Endothelial cell (in vitro differentiated cells): ENCODE measurements at regions not wholly inside any gene's neighbourhood (a gene's known extent, or its start where the extent isn't known, plus 50 kb on each side); places are given as distances from the start of the nearest gene placed in this dataset.

Experiments used
- DNase-seq: peaks from one replicate; pipeline ENCODE4 v3.0.0; 2021; ENCODE audit warnings: low spot score
- H3K27ac Mint-ChIP-seq: one replicate; pipeline ENCODE4 v1.8.0; 2021; ENCODE audit warnings: mixed read lengths, inconsistent platforms; ENCODE audit not compliant: unreplicated experiment
- H3K27me3 Mint-ChIP-seq: one replicate; pipeline ENCODE4 v1.8.0; 2021; ENCODE audit warnings: mild to moderate bottlenecking, moderate library complexity, mixed read lengths, inconsistent platforms; ENCODE audit not compliant: unreplicated experiment
- H3K36me3 Mint-ChIP-seq: one replicate; pipeline ENCODE4 v1.8.0; 2021; ENCODE audit warnings: mild to moderate bottlenecking, low read depth, mixed read lengths, inconsistent platforms; ENCODE audit not compliant: unreplicated experiment
- H3K4me1 Mint-ChIP-seq: one replicate; pipeline ENCODE4 v1.8.0; 2021; ENCODE audit warnings: mild to moderate bottlenecking, mixed read lengths, inconsistent platforms; ENCODE audit not compliant: unreplicated experiment
- H3K4me3 Mint-ChIP-seq: one replicate; pipeline ENCODE4 v1.8.0; 2021; ENCODE audit warnings: mild to moderate bottlenecking, mixed read lengths, inconsistent platforms; ENCODE audit not compliant: unreplicated experiment
- H3K9me3 Mint-ChIP-seq: one replicate; pipeline ENCODE4 v1.8.0; 2021; ENCODE audit warnings: mixed read lengths, inconsistent platforms; ENCODE audit not compliant: unreplicated experiment
- CTCF ChIP-seq: fragments of 200-600 bp; sonication (generic); IDR thresholded peaks from one replicate; pipeline ENCODE4 v1.5.0; 2021; ENCODE audit warnings: antibody characterized with exemption; ENCODE audit not compliant: unreplicated experiment

GRCh38 chr10:131747251-131747650, 153.6 kb upstream of the PPP2R2D start:
- no peaks in the 10 kb centered on the region for H3K9me3 Mint-ChIP-seq
- H3K27me3 Mint-ChIP-seq = peaks cover 22% of the 10 kb centered on the region
- H3K36me3 Mint-ChIP-seq = no peaks in the 10 kb centered on the region
- H3K4me3 Mint-ChIP-seq = no peak overlapping the region
- no peak overlapping the region for H3K27ac Mint-ChIP-seq
- peaks cover 5% of the 10 kb centered on the region for H3K4me1 Mint-ChIP-seq
- TF ChIP-seq CTCF = no peak
- DNase-seq = no peak

DNA sequence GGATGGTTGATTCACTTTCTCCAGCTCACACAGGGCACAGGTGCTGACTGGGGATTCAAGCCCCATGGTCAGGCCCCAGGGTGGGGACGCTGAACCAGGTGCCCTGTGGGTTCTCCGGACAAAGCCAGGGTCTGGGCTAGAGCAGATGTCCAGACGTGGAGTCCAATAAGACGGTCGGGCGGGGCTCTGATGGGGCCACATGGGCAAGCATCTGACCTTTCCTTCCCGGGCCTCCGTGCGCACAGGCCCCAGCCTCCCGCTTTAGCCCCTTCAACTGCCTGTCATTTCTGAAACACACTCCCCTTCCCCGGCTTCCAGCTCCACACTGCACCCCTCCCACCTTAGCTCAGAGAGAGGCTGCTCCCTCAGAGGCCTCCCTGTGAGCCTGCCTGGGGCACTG, 153.0 kb upstream of the PPP2R2D start:
- no peak for TF ChIP-seq CTCF
- no peak overlapping the region for H3K4me3 Mint-ChIP-seq
- H3K4me1 Mint-ChIP-seq = peaks cover 5% of the 10 kb centered on the region
- no peaks in the 10 kb centered on the region for H3K9me3 Mint-ChIP-seq
- peaks cover 22% of the 10 kb centered on the region for H3K27me3 Mint-ChIP-seq
- no peaks in the 10 kb centered on the region for H3K36me3 Mint-ChIP-seq
- no peak for DNase-seq
- H3K27ac Mint-ChIP-seq = no peak overlapping the region

DNA sequence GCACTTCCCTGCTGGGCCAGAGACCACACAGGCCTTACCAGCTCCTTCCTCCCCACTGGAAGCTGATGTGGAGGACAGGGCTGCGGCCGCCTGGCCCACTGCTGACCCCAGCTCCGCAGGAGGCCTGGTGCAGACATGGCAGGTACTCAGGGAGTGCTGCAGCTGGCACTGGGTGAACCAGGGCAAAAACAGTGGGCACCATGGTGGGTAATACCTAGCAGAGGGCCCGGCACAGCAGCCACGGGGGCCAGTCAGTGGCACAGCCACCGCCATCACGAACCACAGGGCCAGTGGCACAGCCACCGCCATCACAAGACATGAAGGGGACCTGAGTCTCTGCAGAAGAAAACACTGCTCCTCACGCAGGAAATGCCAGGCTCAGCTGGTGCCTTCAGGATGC, 152.6 kb upstream of the PPP2R2D start:
- no peak for TF ChIP-seq CTCF
- Mint-ChIP-seq H3K4me1 (peaks cover 5% of the 10 kb centered on the region), H3K9me3 (no peaks in the 10 kb centered on the region), H3K27ac (no peak overlapping the region), H3K36me3 (no peaks in the 10 kb centered on the region), H3K27me3 (peaks cover 22% of the 10 kb centered on the region), H3K4me3 (no peak overlapping the region)
- no peak for DNase-seq

- Mint-ChIP-seq H3K9me3 (no peaks in the 10 kb centered on the region), H3K27ac (no peak overlapping the region), H3K36me3 (no peaks in the 10 kb centered on the region), H3K27me3 (peaks cover 19% of the 10 kb centered on the region), H3K4me3 (peak overlapping the region; percentile 3), H3K4me1 (peaks cover 2% of the 10 kb centered on the region)
- no peak for DNase-seq
- TF ChIP-seq CTCF = no peak
These were observed 151.7 kb upstream of the PPP2R2D start for GRCh38 chr10:131748831-131749766.

GRCh38 chr10:131749767-131750142, 151.1 kb upstream of the PPP2R2D start:
- no peak for DNase-seq
- H3K4me1 Mint-ChIP-seq = no peaks in the 10 kb centered on the region
- H3K27ac Mint-ChIP-seq = no peak overlapping the region
- no peak for TF ChIP-seq CTCF
- no peak overlapping the region for H3K4me3 Mint-ChIP-seq
- peaks cover 16% of the 10 kb centered on the region for H3K27me3 Mint-ChIP-seq
- no peaks in the 10 kb centered on the region for H3K36me3 Mint-ChIP-seq
- no peaks in the 10 kb centered on the region for H3K9me3 Mint-ChIP-seq
